Ishikawa (cell line): ENCODE measurements at regions not wholly inside any gene's neighbourhood (a gene's known extent, or its start where the extent isn't known, plus 50 kb on each side); places are given as distances from the start of the nearest gene placed in this dataset.

Source experiments
- CEBPB ChIP-seq: IDR thresholded peaks from 2 replicates; pipeline ENCODE4 v1.6.1; 2012
- EP300 ChIP-seq: IDR thresholded peaks from 2 replicates; pipeline ENCODE4 v1.6.1; 2012; ENCODE audit warnings: borderline replicate concordance
- FOXM1 ChIP-seq: IDR thresholded peaks from 2 replicates; pipeline ENCODE4 v1.6.1; 2012; ENCODE audit warnings: low read depth, borderline replicate concordance
- TCF12 ChIP-seq: IDR thresholded peaks from 2 replicates; pipeline ENCODE4 v1.6.1; 2012; ENCODE audit warnings: low read depth
- TF ChIP-seq, protein P1 (sequence below): IDR thresholded peaks from 2 replicates; pipeline ENCODE4 v1.6.1; 2012

DNA sequence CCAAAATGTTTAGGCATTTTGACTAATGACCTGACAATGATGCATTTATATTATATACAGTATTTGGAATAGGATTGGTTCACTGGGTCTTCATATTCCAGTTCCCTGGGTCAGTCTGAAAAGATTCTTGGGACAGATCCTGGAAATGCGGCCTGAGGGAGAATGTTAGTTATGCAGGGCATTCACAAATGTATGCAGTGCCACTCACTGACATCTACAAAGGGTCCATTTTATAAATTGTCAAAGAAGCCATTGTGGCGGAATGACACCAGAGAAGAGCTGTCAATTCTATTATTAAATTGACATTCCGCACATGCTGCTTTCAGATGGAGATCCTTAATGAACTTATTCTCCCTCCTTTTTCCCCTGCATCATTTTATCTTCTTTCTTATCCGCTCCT is 176.6 kb downstream of the VGLL3 start:
- TF ChIP-seq FOXM1 = no peak
- TF ChIP-seq EP300 = no peak
- no peak for TF ChIP-seq TCF12
- TF ChIP-seq, protein P1, sequence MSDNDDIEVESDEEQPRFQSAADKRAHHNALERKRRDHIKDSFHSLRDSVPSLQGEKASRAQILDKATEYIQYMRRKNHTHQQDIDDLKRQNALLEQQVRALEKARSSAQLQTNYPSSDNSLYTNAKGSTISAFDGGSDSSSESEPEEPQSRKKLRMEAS = no peak
- no peak for TF ChIP-seq CEBPB
